HG03139 (cell line): ENCODE measurements at regions not wholly inside any gene's neighbourhood (a gene's known extent, or its start where the extent isn't known, plus 50 kb on each side); places are given as distances from the start of the nearest gene placed in this dataset.

Experiments used
- ATAC-seq: cut with Tn5 transposase; IDR thresholded peaks from one replicate; pipeline ENCODE4 v1.9.1; 2021; ENCODE audit not compliant: unreplicated experiment

DNA sequence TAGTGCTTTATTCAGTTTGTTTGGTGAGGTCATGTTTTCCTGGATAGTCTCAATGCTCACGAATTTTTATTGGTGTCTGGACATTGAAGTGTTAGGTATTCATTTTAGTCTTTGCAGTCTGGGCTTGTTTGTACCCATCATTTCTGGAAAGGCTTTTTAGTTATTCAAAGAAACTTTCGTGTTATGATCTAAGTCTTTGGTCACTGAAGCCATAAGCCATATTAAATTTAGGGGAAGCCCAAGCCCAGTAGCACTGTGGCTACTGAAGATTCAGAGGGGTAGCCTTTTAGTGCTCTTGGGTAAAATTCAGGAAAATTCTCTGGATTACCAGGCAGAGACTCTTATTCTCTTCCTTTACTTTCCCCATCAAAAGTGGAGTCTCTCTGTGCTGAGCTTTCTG lies 56.2 kb upstream of the PEX5L start:
- no peak for ATAC-seq

DNA sequence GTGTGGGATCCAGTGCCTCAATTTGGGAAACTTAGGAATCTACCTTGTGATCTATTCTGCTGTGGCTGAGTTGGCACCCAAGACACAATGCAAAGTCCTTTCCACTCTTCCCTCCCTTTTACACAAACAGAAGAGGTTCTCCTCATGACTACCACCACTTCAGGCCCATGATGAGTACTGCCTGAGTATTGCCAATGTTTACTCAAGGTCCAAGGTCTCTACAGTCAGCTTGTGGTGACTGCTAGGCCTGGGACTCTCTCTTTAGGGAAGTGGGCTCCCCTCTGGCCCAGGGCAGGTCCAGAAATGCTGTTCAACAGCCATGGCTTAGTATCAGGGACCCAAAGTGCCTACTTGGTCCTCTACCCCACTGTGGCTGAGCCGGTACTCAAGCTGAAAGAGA lies 56.8 kb upstream of the PEX5L start:
- no peak for ATAC-seq

DNA sequence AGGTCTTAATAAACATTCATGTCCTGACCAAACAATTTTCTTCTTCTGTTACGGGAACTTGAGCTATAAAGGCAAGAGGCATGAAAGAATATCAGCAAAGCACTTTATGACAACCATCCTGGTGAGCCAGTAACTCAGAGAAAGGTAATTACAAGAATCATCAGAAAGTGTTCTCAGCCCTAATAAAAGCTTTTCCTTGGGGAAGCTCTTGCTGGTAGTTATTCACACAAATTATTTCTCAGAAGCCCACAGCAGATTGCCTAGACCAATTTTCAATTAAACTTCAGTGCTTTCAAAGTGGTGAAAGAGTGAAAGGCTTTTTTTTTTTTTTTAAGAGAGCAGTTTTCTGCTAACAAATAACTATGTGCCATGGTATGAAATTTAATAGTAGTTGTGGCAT lies 60.9 kb upstream of the PEX5L start:
- ATAC-seq: no peak

DNA sequence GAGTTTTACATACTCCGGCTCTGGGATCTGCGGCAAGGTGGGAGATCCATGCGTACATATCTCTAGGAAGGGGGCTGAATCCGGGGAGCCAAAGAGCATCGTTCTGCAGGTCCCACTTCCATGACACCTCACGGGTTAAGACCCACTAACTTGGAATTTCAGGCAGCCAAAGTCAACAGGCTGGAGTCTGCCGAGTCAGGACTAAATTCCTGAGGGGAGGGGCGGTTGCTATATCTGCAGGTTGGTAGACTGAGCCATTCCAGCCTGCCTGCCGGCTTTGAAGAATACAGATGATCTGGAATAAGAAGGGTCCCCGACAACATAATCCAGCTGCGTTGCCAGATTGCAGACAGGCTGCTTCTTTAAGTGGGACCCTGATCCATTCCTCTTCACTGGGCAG lies 65.4 kb upstream of the PEX5L start:
- ATAC-seq: no peak

DNA sequence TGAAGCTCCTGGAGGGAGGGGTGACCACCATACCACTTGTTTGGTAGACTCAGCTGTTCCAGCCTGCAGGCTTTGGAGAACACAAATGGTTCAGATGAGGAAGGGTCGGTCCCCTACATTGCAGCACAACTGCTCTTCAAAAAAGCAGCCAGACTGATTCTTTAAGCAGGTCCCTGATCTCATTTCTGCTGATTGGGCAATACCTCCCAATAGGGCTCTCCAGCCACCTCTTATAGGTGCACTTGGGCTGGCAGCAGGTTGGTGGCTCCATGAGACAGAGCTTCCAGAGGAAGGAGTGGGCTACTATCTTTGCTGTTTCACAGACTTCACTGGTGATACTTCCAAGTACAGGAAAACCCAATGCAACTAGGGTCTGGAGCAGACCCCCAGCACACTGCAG lies 65.9 kb upstream of the PEX5L start:
- ATAC-seq: no peak

DNA sequence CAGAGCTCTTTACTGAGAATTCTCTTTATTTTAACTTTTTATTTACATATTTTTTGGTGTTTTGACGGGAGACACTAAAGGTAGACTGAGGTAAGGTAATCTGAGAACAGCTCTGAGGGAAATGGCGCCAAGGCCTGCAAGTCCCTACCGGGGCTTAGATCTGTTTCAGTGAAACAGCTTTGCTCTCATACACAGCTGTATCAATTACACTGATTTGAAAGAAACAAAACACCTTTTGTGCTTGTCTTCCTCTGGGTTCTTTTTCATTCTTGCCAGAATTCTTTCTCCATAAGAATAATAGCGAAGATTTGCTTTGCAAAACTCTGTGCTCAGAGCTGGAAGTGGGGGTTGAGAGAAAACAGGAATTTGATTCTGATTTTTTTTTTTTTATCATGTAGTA lies 79.5 kb upstream of the PEX5L start:
- no peak for ATAC-seq

DNA sequence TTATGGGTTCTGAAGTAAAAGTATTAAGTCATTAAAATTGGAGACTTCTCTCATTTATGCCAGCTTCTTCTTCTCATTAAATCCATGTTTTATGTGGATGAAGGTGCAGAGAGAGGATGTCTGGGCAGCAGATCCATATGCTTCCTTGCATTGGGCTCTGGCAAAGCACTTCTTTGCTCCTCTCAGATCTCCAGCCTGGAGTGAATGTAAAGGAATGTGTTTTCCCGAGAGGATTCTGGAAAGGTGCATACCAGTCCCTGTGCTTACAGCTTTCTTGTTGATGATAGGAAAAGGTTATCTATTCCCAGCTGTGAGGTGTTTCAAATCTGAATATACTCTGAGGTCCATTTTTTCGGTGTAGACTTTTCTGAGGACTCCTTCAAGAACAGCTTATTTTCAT lies 79.9 kb upstream of the PEX5L start:
- no peak for ATAC-seq

DNA sequence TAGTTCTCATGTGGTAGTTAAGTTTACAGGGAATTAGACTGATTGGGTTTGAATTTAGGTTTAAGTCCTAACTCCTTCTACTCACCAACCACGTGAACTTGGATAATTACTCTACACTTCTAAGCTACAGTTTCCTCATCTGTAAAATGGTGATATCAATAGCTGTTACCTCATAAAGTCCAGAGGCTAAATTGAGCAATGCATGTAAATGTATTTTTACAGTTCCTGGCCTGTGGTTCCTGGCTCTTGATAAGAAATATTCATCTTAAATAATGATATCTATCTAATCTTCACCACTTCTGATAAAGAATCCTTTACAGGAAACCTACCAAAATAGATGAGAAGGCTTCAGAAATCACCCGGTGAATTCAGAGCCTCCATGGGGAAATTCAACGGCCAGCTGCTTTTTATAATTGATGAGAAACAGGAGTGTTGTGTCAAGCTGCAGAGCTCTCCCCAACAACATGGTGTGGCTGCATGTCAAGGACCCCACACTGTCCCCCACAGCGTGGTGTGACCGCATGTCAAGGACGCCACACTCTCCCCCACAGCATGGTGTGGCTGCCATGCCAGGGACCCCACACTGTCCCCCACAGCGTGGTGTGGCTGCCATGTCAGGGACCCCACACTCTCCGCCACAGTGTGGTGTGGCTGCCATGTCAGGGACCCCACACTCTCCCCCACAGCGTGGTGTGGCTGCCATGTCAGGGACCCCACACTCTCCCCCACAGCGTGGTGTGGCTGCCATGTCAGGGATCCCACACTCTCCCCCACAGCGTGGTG lies 80.8 kb upstream of the PEX5L start:
- ATAC-seq: no peak

DNA sequence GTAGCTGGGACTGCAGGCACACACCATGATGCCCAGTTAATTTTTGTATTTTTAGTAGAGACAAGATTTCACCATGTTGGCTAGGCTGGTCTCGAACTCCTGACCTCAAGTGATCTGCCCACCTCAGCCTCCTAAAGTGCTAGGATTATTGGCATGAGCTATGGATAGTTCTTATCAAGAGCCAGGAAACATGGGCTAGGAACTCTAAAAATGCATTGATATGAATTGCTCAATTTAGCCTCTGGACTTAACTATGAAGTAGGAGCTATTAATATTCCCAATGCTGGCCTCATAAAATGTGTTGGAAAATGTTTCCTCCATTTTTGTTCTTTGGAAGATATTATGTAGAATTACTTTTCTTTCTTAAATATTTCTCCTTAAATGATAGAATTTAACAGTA lies 82.8 kb upstream of the PEX5L start:
- no peak for ATAC-seq

DNA sequence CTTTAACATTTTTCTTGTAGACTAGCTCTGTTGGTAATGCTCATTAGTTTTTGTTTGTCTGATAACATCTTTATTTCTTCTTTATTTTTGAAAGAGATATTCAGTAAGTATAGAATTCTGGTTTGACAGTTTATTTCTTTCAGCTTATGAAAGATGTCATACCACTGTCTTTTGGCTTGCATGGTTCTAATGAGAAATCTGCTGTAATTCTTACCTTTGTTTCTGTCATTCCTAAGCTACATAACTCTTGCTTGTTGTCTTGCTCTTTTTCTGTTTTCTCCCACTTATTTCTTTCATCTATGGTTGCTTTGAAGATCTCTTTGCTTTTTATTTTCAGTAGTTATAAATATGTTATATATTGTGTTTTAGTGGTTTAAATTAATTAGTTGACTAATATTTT lies 87.2 kb upstream of the PEX5L start:
- no peak for ATAC-seq

DNA sequence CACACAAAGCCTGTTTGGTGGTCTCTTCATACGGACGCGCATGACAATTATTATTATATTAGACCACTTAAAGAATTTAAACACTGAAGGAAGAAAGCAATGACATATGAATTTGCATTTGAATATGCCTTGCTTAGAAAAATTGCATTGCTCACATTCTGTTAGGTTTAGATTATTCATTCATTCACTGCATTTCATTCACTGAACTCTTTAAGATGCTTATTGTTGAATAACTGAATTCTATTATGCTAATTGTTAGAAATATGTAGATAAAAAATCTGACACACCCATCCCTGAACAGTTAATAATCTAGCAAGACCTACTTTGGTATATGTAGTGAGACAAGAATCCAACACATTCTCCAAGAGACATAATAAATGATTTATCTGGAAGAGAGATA lies 94.4 kb upstream of the PEX5L start:
- ATAC-seq: no peak

DNA sequence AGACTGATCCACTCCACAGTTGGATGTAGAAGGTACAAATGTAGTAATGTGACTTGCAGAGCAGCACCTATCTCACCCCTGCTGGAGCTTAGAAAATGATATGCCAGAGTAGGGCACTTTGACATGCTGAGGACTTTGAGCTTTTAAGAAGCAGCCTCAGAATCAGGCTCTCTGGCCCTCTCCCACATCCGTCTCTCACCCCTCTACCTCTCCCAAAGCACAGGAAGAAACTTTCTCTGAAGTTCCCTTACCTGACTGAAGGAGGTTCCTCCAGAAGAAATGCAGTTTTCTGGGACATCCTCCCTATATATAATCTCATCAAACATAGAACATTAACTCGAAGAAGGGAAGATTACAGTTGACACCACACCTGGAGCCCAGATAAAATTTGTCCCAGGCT lies 98.4 kb upstream of the PEX5L start:
- ATAC-seq: no peak

DNA sequence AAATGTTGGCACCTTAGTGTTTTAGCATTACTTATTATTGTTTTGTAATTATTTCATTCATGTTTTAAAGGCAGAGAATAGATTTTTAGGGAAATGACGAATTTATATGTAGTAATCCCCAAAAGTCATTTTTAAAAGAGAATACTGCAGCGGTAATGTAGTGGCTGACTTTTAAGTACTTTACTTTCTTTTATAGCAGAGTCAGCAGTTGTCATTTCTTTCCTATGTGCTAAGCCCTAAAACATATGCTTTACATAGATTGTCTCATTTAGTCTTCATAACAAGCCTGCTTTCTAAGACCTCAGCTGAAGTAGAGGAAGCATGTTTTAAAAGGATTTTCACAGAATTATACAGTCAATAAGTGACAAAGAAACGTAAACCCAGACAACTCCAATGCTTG lies 102.1 kb upstream of the PEX5L start:
- no peak for ATAC-seq

DNA sequence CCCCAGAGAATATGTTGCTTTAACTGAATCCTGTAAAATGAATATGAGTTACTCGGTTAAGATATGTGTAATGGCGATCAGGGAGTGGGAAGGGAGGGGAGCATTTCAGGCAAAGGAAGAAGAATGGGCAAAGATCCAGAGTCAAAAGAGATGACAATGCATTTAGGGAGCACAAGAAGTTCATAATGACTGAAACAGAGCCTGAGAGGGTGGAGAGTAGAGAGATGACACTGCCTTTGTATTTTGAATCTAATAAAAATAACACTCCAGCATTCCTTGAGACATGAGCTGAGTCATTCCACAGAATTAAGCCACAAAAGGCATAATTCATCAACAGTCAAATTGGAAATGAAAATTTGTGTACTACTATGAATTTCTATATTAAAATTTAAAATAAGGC lies 105.3 kb upstream of the PEX5L start:
- no peak for ATAC-seq

DNA sequence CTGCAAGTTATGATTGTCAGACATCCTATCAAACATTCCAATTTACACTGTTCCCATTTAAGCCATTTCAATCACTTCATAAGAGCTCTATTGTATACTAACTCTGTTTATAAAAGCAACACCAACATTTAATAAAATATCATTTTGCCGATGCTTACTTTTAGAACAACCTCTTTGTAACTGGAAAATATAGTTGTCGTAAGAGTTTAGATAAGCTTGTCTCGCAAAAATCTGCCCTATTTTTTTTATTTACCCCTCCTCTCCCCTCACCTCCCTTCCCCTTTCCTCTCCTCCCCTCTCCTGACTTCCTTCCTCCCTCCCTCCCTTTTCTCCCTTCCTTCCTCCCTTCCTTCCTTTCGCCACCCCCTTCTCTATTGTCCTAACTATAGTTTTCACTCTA lies 105.7 kb upstream of the PEX5L start:
- no peak for ATAC-seq

DNA sequence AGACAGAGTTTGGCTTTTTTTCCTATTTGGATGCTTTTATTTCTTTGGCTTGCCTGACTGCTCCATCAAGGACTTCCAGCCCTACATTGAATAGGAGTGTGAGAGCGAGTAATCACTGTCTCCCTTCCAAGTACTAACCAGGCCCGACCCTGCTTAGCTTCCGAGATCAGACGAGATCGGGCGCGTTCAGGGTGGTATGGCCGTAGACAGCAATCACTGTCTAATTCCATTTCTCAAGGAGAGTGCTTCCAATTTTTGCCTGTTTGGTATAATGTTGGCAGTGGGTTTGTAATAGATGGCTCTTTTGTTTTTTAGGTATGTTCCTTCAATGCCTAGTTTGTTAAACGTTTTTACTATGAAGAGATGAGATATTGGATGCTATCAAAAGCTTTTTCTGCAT lies 125.0 kb upstream of the PEX5L start:
- no peak for ATAC-seq

DNA sequence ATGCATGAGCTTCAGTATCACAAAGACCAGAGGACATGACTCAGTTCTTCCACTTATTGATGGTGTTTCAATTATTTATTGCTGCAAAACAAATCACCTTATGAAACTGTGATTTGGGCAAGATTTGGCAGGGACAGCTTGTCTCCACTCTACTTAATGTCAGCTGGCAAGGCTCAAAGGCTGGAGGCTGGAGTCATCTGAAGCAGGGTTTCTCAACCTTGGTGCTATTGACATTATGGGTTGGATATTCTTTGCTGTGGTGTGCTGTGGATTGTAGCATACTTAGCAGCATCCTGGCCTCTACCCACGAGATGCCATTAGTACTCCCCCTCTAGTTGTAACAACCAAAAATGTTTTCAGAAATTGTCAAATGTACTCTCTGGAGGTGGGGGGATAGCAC lies 138.8 kb upstream of the PEX5L start:
- ATAC-seq: no peak

DNA sequence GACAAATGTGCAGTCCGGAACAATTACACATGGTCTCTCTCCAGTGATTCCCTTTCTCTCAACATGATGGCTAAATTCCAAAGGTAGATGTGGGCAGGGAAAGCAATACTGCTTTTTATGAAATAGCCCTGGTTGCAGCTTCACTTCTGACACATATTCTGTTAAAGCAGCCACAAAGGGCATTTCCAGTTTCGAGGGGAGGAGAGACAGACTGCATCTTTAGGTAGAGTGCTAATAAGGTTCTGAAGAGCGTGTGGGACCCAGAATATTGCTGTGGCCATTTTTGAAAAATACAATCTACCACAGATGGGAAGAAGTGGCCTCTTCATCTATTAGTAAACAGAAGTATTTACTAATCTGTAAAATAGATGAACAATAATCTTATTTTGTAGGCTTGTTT lies 139.3 kb upstream of the PEX5L start:
- no peak for ATAC-seq

DNA sequence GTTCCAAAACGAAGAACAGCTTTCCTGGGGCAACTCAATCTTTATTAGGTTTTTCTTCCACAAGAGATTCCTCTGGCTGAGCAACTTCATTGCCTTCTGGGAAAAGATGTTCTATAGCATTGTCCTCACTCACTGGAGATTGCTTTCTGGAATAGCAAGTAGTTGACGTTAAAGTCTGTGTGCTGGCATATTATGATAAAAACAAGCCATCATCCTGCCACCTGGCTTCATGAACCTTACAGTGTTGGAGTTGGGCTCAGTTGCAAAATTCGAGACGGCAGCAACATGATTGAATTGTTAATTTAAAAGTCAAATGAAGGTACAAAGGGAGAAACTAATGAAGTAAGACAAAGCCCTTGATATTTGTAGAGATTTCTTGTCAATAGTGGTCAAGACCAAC lies 140.5 kb upstream of the PEX5L start:
- no peak for ATAC-seq

DNA sequence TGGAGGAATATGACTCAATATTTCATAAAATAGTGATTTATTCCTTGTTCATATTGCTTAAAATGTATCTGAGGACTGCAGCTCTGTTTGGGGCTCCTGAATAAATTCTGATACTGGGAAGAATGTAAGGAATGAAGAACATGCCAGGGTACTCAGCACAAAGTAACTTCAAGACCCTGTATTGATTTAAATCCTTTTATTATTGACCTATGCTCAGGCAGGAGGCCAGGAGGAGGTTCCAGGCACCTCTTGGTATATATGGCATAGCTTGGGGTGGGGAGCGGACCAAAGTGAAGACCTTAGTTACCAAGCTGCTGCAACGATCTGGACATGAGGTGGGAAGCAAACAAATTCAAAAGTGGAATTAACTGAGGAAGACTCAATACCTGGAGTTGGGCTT lies 142.8 kb upstream of the PEX5L start:
- ATAC-seq: no peak

DNA sequence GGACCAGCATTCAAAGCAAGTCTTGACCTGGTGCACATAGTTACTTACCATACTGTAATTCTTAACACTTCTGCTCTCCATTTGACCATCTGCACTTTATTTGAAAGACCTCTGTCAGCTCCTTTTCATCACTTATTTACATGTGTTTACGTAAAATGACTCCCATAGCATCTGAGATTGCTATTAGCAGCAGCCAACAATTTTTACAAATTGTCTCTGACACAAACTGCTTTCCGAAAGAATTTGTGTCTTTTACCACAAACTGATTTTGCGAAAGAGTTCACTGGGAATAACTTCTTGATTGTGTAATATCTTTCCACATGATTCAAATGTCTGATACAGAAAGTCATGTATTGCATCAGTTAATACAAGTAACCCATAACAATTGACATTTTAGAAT lies 144.1 kb upstream of the PEX5L start:
- ATAC-seq: no peak

DNA sequence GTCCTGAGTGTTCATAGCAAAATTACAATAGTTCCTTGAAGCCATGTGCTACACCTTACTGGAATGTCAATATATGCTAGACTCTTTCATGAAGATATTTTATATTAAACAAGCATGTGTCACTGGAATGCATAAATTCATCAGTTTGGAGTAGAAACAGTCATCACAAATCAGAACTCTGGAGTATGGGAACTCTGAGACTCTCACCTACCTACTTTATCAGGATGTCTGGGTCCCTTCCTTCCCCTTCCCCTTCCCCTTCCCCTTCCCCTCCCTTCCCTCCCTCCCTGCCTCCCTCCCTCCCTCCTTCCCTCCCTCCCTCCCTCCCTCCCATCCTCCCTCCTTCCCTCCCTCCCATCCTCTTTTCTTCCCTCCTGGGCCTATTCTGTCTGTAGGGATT lies 144.7 kb upstream of the PEX5L start:
- no peak for ATAC-seq

DNA sequence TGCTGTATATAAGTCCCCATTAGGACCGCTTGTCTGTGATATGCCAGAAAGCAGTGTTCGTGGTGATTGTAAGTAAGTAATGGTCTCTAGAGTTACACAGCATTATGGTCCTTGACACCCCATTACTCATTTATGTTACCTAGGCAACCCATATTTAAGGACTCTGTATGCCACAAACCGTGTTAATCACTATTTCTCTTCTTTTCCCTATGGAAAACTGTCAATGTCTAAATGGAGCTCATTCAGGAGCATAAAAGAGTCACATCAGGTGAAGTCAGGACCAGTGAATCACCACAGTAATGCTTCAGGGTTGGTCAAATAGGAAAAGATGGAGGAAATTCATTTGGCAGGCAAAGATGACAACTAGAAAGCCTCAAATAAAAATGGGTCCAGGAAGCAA lies 146.6 kb upstream of the PEX5L start:
- ATAC-seq: no peak

DNA sequence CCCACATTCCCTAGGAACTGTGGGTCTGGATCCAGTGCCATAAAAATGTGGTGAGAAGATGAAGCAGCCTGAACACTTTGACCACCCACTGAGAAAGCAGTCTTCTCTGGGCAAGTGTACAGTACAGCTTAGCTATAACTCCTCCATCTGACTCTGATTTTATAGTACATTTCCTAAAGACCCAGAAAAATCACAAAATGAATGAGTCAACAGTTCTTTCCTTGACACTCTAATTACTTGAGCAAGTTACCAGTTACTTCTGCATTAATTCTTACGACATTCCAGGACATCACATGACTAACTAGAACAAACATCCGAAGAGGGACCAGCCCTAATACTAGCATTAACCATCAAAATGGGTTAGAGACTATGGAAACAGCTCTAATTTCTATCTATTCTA lies 148.1 kb upstream of the PEX5L start:
- ATAC-seq: no peak
